ENCODE measurements at regions not wholly inside any gene's neighbourhood (a gene's known extent, or its start where the extent isn't known, plus 50 kb on each side); places are given as distances from the start of the nearest gene placed in this dataset.
"Not testable (repeated sequence)": the region's sequence is repeated elsewhere in the genome, so short reads cannot be mapped to it uniquely, and the experiment has no call there.

GRCh38 chr1:10910681-10911489 is 101.6 kb upstream of the TARDBP start:
- no peak for DNase-seq

- DNase-seq = no peak
Observed at GRCh38 chr1:10911490-10912166, 100.8 kb upstream of the TARDBP start.

GRCh38 chr1:10912441-10912840 is 100.0 kb upstream of the TARDBP start:
- no peak for DNase-seq

GRCh38 chr1:10914056-10914455 is 98.4 kb upstream of the TARDBP start:
- no peak for DNase-seq

GRCh38 chr1:10915594-10915993 is 96.9 kb upstream of the TARDBP start:
- DNase-seq = no peak

- no peak for DNase-seq
Observed at GRCh38 chr1:10916311-10916710, 96.1 kb upstream of the TARDBP start.

GRCh38 chr1:10916991-10917390 is 95.5 kb upstream of the TARDBP start:
- no peak for DNase-seq

- DNase-seq = no peak
Observed at GRCh38 chr1:10917513-10918454, 94.7 kb upstream of the TARDBP start.

- DNase-seq = no peak
Observed at GRCh38 chr1:10918531-10918930, 93.9 kb upstream of the TARDBP start.

- no peak for DNase-seq
Observed at GRCh38 chr1:10920063-10920626, 92.3 kb upstream of the TARDBP start.

GRCh38 chr1:10922315-10923060 is 90.0 kb upstream of the TARDBP start:
- not testable (repeated sequence) for DNase-seq

- DNase-seq = no peak
Observed at GRCh38 chr1:10924030-10924429, 88.4 kb upstream of the TARDBP start.

- no peak for DNase-seq
Observed at GRCh38 chr1:10928654-10929053, 83.8 kb upstream of the TARDBP start.

- no peak for DNase-seq
Observed at GRCh38 chr1:10932088-10932487, 80.4 kb upstream of the TARDBP start.

GRCh38 chr1:10934150-10934818 is 78.2 kb upstream of the TARDBP start:
- DNase-seq = no peak

- DNase-seq = no peak
Observed at GRCh38 chr1:10935246-10935645, 77.2 kb upstream of the TARDBP start.

GRCh38 chr1:10935724-10936123 is 76.7 kb upstream of the TARDBP start:
- DNase-seq = no peak

GRCh38 chr1:10936998-10937901 is 75.2 kb upstream of the TARDBP start:
- DNase-seq = no peak
